22Rv1 (cell line): ENCODE measurements at regions not wholly inside any gene's neighbourhood (a gene's known extent, or its start where the extent isn't known, plus 50 kb on each side); places are given as distances from the start of the nearest gene placed in this dataset.

Experiments used
- ZFX ChIP-seq: fragments of 450-650 bp; IDR thresholded peaks from 2 replicates; pipeline ENCODE4 v1.6.1; 2017; ENCODE audit warnings: antibody characterized with exemption, borderline replicate concordance
- TF ChIP-seq, protein P1 (sequence below): fragments of 450-650 bp; IDR thresholded peaks from 2 replicates; pipeline ENCODE4 v1.5.1; 2017; ENCODE audit warnings: mild to moderate bottlenecking

DNA sequence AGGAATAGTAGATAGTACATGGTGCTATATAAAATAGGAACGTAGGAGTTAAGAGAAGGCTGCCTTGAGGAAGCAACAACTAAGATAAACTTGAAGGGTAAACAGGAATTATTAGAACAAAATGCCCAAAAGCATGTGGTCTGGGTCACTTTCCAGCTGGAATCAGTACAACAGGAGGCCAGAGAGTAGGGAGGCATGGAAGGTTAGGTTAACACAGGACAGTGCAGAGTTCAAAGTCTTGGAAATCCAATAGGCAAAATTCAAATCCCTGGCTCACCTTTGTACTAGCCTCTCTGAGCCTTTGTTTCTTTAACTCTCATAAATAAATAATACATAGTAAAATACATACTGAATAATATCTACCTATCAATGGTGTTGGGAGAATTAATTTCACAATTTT lies 69.0 kb upstream of the NEK7 start:
- TF ChIP-seq, protein P1, sequence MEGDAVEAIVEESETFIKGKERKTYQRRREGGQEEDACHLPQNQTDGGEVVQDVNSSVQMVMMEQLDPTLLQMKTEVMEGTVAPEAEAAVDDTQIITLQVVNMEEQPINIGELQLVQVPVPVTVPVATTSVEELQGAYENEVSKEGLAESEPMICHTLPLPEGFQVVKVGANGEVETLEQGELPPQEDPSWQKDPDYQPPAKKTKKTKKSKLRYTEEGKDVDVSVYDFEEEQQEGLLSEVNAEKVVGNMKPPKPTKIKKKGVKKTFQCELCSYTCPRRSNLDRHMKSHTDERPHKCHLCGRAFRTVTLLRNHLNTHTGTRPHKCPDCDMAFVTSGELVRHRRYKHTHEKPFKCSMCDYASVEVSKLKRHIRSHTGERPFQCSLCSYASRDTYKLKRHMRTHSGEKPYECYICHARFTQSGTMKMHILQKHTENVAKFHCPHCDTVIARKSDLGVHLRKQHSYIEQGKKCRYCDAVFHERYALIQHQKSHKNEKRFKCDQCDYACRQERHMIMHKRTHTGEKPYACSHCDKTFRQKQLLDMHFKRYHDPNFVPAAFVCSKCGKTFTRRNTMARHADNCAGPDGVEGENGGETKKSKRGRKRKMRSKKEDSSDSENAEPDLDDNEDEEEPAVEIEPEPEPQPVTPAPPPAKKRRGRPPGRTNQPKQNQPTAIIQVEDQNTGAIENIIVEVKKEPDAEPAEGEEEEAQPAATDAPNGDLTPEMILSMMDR = no peak
- TF ChIP-seq ZFX = no peak
